GM12878 (cell line): ENCODE measurements at regions not wholly inside any gene's neighbourhood (a gene's known extent, or its start where the extent isn't known, plus 50 kb on each side); places are given as distances from the start of the nearest gene placed in this dataset.

Experiments used
- ATAC-seq: fragments of 200-7000 bp; cut with Tn5 transposase; 3 replicates; pipeline ENCODE4 v1.9.1; 2020; ENCODE audit warnings: mild to moderate bottlenecking, moderate library complexity
- BruUV-seq: library from RNA; stranded (reverse); fragments of 400-500 nt; replicated peaks from 2 replicates; lab custom pipeline; 2021; lab: Mats Ljungman, UMichigan
- CTCF ChIA-PET: fragments of 300-600 bp; sonication (Branson Sonifier 250); formaldehyde crosslinking; extraction: SDS; loops from one replicate; lab custom pipeline; 2021; ENCODE audit warnings: inconsistent platforms; lab: Yijun Ruan, JAX
- POLR2A ChIA-PET: fragments of 350-600 bp; formaldehyde crosslinking; extraction: SDS; loops from one replicate; lab custom pipeline; 2021; ENCODE audit warnings: inconsistent platforms; lab: Charles Lee
- RAD21 ChIA-PET: fragments of 300-600 bp; sonication (Branson Sonifier 250); formaldehyde crosslinking; loops from one replicate; lab custom pipeline; 2023; ENCODE audit warnings: antibody characterized with exemption; ENCODE audit not compliant: unreplicated experiment; lab: Charles Lee
- SMC1A ChIA-PET: fragments of 300-600 bp; sonication (Branson Sonifier 250); formaldehyde crosslinking; loops from one replicate; lab custom pipeline; 2023; ENCODE audit not compliant: unreplicated experiment, uncharacterized antibody; lab: Charles Lee
- DNase-seq: peaks from one replicate; pipeline ENCODE4 v3.0.0-alpha.2; 2011; ENCODE audit warnings: low read depth, low spot score
- FAIRE-seq: peaks from 3 replicates; lab custom pipeline; 2011; peaks lifted over from hg19 to GRCh38; lab: Jason Lieb, UNC
- H2AFZ ChIP-seq: 2 replicates; pipeline ENCODE4 v1.6.0; 2011; ENCODE audit warnings: low read depth, low read length, control low read depth; ENCODE audit not compliant: control insufficient read depth
- H3K27ac ChIP-seq: 2 replicates; pipeline ENCODE4 v1.5.1; 2011; ENCODE audit warnings: control low read depth; ENCODE audit not compliant: control insufficient read depth, insufficient read depth
- H3K27me3 ChIP-seq, 2 experiments: replicated peaks in 1 of 2; 2 replicates each; pipeline versions ENCODE4 v1.6.0 to v1.6.1; 2011; ENCODE audit warnings: low read length in 1 of 2; ENCODE audit not compliant: control insufficient read depth in 2 of 2, insufficient read depth in 2 of 2
- H3K36me3 ChIP-seq, 2 experiments: 2 replicates each; pipeline ENCODE4 v1.5.1; 2011; ENCODE audit warnings: low read length in 1 of 2; ENCODE audit not compliant: control insufficient read depth in 2 of 2, insufficient read depth in 2 of 2
- H3K4me1 ChIP-seq: 2 replicates; pipeline ENCODE4 v1.6.1; 2011; ENCODE audit warnings: mild to moderate bottlenecking, low read length, moderate library complexity, mixed read lengths; ENCODE audit not compliant: control insufficient read depth, insufficient read depth
- H3K4me2 ChIP-seq: 2 replicates; pipeline ENCODE4 v1.6.0; 2011; ENCODE audit warnings: control low read depth; ENCODE audit not compliant: control insufficient read depth, insufficient read depth
- H3K4me3 ChIP-seq: fragments of 200-600 bp; sonication (generic); 2 replicates; pipeline ENCODE4 v1.5.1; 2016
- H3K79me2 ChIP-seq: 2 replicates; pipeline ENCODE4 v1.6.0; 2011; ENCODE audit warnings: low read length; ENCODE audit not compliant: control insufficient read depth, insufficient read depth
- H3K9ac ChIP-seq: 2 replicates; pipeline ENCODE4 v1.8.0; 2011; ENCODE audit warnings: low read length, control low read depth, mixed read lengths; ENCODE audit not compliant: control insufficient read depth, insufficient read depth
- H3K9me3 ChIP-seq: replicated peaks from 3 replicates; pipeline ENCODE4 v1.5.1; 2011; ENCODE audit warnings: mild to moderate bottlenecking, low read length; ENCODE audit not compliant: control insufficient read depth, insufficient read depth
- H4K20me1 ChIP-seq: 2 replicates; pipeline ENCODE4 v1.6.0; 2011; ENCODE audit not compliant: control insufficient read depth, insufficient read depth
- ASH2L ChIP-seq: fragments of 300-600, 200-600 bp; sonication (generic); IDR thresholded peaks from 2 replicates; pipeline ENCODE4 v1.6.1; 2017; ENCODE audit warnings: low read depth, mild to moderate bottlenecking, borderline replicate concordance
- CHD1 ChIP-seq: IDR thresholded peaks from 2 replicates; pipeline ENCODE4 v1.6.1; 2012; ENCODE audit warnings: low read depth, low read length, improper control_type of control experiment
- E2F4 ChIP-seq: IDR thresholded peaks from 2 replicates; pipeline ENCODE4 v1.6.1; 2012; ENCODE audit warnings: low read depth, low read length, improper control_type of control experiment
- GATAD2B ChIP-seq: fragments of 450-650 bp; conservative IDR thresholded peaks from 2 replicates; pipeline ENCODE4 v1.6.1; 2017; ENCODE audit warnings: low read depth, mild to moderate bottlenecking, moderate library complexity
- HDAC2 ChIP-seq: fragments of 200-600 bp; sonication (generic); IDR thresholded peaks from 2 replicates; pipeline ENCODE4 v1.6.1; 2017
- JUNB ChIP-seq: IDR thresholded peaks from 2 replicates; pipeline ENCODE4 v1.6.1; 2016; ENCODE audit warnings: antibody characterized with exemption, mild to moderate bottlenecking
- JUND ChIP-seq: IDR thresholded peaks from 2 replicates; pipeline ENCODE4 v1.6.1; 2012; ENCODE audit warnings: low read depth, mild to moderate bottlenecking, low read length, improper control_type of control experiment, moderate library complexity
- PAX8 ChIP-seq: fragments of 450-650 bp; IDR thresholded peaks from 2 replicates; pipeline ENCODE4 v1.6.1; 2017; ENCODE audit warnings: mild to moderate bottlenecking, moderate library complexity
- RCOR1 ChIP-seq: conservative IDR thresholded peaks from 2 replicates; pipeline ENCODE4 v1.6.1; 2012; ENCODE audit warnings: low read depth, low read length, improper control_type of control experiment
- SMC3 ChIP-seq: IDR thresholded peaks from 2 replicates; pipeline ENCODE4 v1.6.1; 2011; ENCODE audit warnings: low read length, improper control_type of control experiment, borderline replicate concordance
- TAF1 ChIP-seq: IDR thresholded peaks from 2 replicates; pipeline ENCODE4 v1.6.1; 2011; ENCODE audit warnings: mild to moderate bottlenecking, low read depth, low read length, borderline replicate concordance
- ZBED1 ChIP-seq: IDR thresholded peaks from 2 replicates; pipeline ENCODE4 v1.6.1; 2016; ENCODE audit warnings: borderline replicate concordance
- ZBTB40 ChIP-seq: fragments of 450-650 bp; IDR thresholded peaks from 2 replicates; pipeline ENCODE4 v1.6.1; 2016; ENCODE audit warnings: mild to moderate bottlenecking, moderate library complexity, borderline replicate concordance
- WGBS: methylation state at CpG from one replicate; pipeline ENCODE4 v1.1.6; 2016; ENCODE audit warnings: low lambda C conversion rate; ENCODE audit not compliant: insufficient replicate concordance, insufficient coverage; ENCODE audit errors: missing lambda C conversion rate; 5-methylcytosine and 5-hydroxymethylcytosine counted together
- in situ Hi-C: fragments of 300-500 bp; cut with MboI; formaldehyde crosslinking; loops from 9 replicates; pipeline ENCODE4 v1.14.3; 2018; ENCODE audit warnings: mixed read lengths
- intact Hi-C: fragments of 100-400 bp; cut with micrococcal nuclease; formaldehyde crosslinking; loops from one replicate; pipeline ENCODE4 v1.14.2; 2022; ENCODE audit not compliant: unreplicated experiment

- TF ChIP-seq PAX8 (peak; percentile 70; the same call in 1 of the 2 replicates), HDAC2 (no peak)
- TF ChIP-seq, all 136 proteins: peak for 1
- ChIA-PET CTCF (interaction anchor here (0.9 to 2.7 kb wide), 3 partner anchors 9 to 126 kb away, joined by 3 to 10 read pairs (median 5); no protein-coding TSS in a partner anchor), POLR2A (interaction anchor here (0.6 to 1.5 kb wide), 3 partner anchors 8 to 525 kb away, joined by 4 read pairs; no protein-coding TSS in a partner anchor), RAD21 (interaction anchor here (0.9 to 2.0 kb wide), 2 partner anchors 10 to 522 kb away, joined by 3 to 5 read pairs; no protein-coding TSS in a partner anchor), SMC1A (interaction anchor here (0.7 to 1.6 kb wide), 6 partner anchors 8 to 184 kb away, joined by 3 to 9 read pairs (median 4); no protein-coding TSS in a partner anchor)
- no peaks in the 10 kb centered on the region for H3K79me2 ChIP-seq
- no peak overlapping the region for H2AFZ ChIP-seq
- H3K27ac ChIP-seq, result no peak overlapping the region
- FAIRE-seq (no peak), DNase-seq (no peak), ATAC-seq (no peak)
- no peaks in the 10 kb centered on the region for H3K4me1 ChIP-seq
- H3K27me3 ChIP-seq, result no peaks in the 10 kb centered on the region
- H4K20me1 ChIP-seq, result no peaks in the 10 kb centered on the region
- in situ Hi-C loops, result no loop called here
- 100% methylated on average over 1 of the region's 1 CpG for WGBS
- no peaks in the 10 kb centered on the region for H3K36me3 ChIP-seq
- no peak overlapping the region for H3K4me3 ChIP-seq
- no peaks in the 10 kb centered on the region; the same call in 2 of the 3 replicates for H3K9me3 ChIP-seq
- no TSS peak for BruUV-seq
- intact Hi-C loops, result no loop called here
- H3K9ac ChIP-seq, result no peak overlapping the region
- no peak overlapping the region for H3K4me2 ChIP-seq
Measured at GRCh38 chr12:92022093-92022492, 123.6 kb downstream of the BTG1 start.

GRCh38 chr12:92021666-92022035 lies 124.0 kb downstream of the BTG1 start:
- ChIA-PET POLR2A (interaction anchor here (0.8 to 1.5 kb wide), 2 partner anchors 9 to 12 kb away, joined by 4 read pairs; no protein-coding TSS in a partner anchor), SMC1A (interaction anchor here (1.1 to 1.6 kb wide), 4 partner anchors 9 to 116 kb away, joined by 4 to 9 read pairs (median 4); no protein-coding TSS in a partner anchor), RAD21 (interaction anchor here (0.9 kb wide), 1 partner anchor 522 kb away, joined by 3 read pairs; no protein-coding TSS in a partner anchor), CTCF (interaction anchor here (0.9 to 2.7 kb wide), 3 partner anchors 9 to 126 kb away, joined by 3 to 10 read pairs (median 5); no protein-coding TSS in a partner anchor)
- H3K4me1 ChIP-seq, result no peaks in the 10 kb centered on the region
- H3K27ac ChIP-seq, result no peak overlapping the region
- in situ Hi-C loops (no loop called here), intact Hi-C loops (no loop called here)
- no peaks in the 10 kb centered on the region for H4K20me1 ChIP-seq
- no peak overlapping the region for H3K9ac ChIP-seq
- H3K27me3 ChIP-seq, result no peaks in the 10 kb centered on the region
- H3K4me2 ChIP-seq, result no peak overlapping the region
- H2AFZ ChIP-seq, result no peak overlapping the region
- no peaks in the 10 kb centered on the region for H3K79me2 ChIP-seq
- FAIRE-seq (no peak), DNase-seq (no peak), ATAC-seq (no peak)
- no peak overlapping the region for H3K4me3 ChIP-seq
- no peaks in the 10 kb centered on the region; the same call in 2 of the 3 replicates for H3K9me3 ChIP-seq
- BruUV-seq, result no TSS peak
- WGBS, result 93% methylated on average over 1 of the region's 1 CpG
- no peaks in the 10 kb centered on the region for H3K36me3 ChIP-seq
- no peak for TF ChIP-seq E2F4
- no peak for TF ChIP-seq GATAD2B
- no peak for TF ChIP-seq CHD1
- no peak for TF ChIP-seq ASH2L
- TF ChIP-seq ZBTB40, result no peak
- TF ChIP-seq ZBED1, result no peak
- no peak for TF ChIP-seq TAF1
- TF ChIP-seq JUNB, result no peak
- TF ChIP-seq SMC3, result no peak
- TF ChIP-seq JUND, result no peak
- no peak for TF ChIP-seq RCOR1
